ENCODE measurements at regions not wholly inside any gene's neighbourhood (a gene's known extent, or its start where the extent isn't known, plus 50 kb on each side); places are given as distances from the start of the nearest gene placed in this dataset.

DNA sequence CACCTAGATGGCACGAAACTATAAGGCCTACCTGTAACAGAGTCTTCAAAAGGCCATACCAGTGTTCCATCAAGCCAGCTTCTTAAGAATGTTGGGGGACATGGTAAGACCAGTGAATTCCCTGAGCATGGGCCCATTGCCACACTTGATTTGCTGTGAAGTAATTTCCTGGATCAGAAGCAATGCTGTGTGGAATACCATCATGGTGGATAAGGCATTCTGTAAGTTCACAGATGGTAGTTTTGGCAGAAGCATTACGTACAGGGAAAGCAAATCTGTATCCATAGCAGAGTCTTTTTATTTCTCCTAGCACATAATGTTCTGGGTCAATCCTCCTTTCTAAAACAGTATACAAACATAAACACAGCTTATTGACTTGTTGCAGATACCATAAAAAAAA, 89.1 kb upstream of the MAST4 start:
- Histone ChIP-seq H3K4me1 (ENCODE audit: control insufficient read depth, insufficient read depth, low read length) (no peaks in the 10 kb centered on the region), H3K27ac (ENCODE audit: extremely low read depth, low read depth, low read length) (no peak overlapping the region), H3K4me3 (ENCODE audit: low read depth, low read length) (no peak overlapping the region), H3K36me3 (ENCODE audit: control insufficient read depth in 2 of 2, insufficient read depth in 1 of 2, low read length in 2 of 2) (no peaks in the 10 kb centered on the region), H3K9me3 (ENCODE audit: control insufficient read depth, insufficient read depth, low read depth, low read length) (no peaks in the 10 kb centered on the region)
- ChIA-PET CTCF (interaction anchor here (0.6 to 0.8 kb wide), 2 partner anchors 200 to 206 kb away, joined by 3 read pairs; no protein-coding TSS in a partner anchor), POLR2A (no interaction called here)
- TF ChIP-seq, protein P1, sequence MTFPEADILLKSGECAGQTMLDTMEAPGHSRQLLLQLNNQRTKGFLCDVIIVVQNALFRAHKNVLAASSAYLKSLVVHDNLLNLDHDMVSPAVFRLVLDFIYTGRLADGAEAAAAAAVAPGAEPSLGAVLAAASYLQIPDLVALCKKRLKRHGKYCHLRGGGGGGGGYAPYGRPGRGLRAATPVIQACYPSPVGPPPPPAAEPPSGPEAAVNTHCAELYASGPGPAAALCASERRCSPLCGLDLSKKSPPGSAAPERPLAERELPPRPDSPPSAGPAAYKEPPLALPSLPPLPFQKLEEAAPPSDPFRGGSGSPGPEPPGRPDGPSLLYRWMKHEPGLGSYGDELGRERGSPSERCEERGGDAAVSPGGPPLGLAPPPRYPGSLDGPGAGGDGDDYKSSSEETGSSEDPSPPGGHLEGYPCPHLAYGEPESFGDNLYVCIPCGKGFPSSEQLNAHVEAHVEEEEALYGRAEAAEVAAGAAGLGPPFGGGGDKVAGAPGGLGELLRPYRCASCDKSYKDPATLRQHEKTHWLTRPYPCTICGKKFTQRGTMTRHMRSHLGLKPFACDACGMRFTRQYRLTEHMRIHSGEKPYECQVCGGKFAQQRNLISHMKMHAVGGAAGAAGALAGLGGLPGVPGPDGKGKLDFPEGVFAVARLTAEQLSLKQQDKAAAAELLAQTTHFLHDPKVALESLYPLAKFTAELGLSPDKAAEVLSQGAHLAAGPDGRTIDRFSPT (tag by site-specific recombination; IDR thresholded peaks at IDR 0.05): no peak
- no peak for TF ChIP-seq ZNF121 (tag by site-specific recombination; IDR thresholded peaks at IDR 0.05)
- no peak for TF ChIP-seq ZNF248 (tag by site-specific recombination; IDR thresholded peaks at IDR 0.05)
- no peak for TF ChIP-seq TRIM28 (IDR thresholded peaks at IDR 0.05; ENCODE audit: borderline replicate concordance, low read length)
- TF ChIP-seq, protein P2, sequence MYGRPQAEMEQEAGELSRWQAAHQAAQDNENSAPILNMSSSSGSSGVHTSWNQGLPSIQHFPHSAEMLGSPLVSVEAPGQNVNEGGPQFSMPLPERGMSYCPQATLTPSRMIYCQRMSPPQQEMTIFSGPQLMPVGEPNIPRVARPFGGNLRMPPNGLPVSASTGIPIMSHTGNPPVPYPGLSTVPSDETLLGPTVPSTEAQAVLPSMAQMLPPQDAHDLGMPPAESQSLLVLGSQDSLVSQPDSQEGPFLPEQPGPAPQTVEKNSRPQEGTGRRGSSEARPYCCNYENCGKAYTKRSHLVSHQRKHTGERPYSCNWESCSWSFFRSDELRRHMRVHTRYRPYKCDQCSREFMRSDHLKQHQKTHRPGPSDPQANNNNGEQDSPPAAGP (tag by site-specific recombination; IDR thresholded peaks at IDR 0.05): no peak
- TF ChIP-seq ZNF747 (tag by site-specific recombination; IDR thresholded peaks at IDR 0.05): no peak
- TF ChIP-seq, protein P3, sequence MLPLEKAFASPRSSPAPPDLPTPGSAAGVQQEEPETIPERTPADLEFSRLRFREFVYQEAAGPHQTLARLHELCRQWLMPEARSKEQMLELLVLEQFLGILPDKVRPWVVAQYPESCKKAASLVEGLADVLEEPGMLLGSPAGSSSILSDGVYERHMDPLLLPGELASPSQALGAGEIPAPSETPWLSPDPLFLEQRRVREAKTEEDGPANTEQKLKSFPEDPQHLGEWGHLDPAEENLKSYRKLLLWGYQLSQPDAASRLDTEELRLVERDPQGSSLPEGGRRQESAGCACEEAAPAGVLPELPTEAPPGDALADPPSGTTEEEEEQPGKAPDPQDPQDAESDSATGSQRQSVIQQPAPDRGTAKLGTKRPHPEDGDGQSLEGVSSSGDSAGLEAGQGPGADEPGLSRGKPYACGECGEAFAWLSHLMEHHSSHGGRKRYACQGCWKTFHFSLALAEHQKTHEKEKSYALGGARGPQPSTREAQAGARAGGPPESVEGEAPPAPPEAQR (tag by site-specific recombination; IDR thresholded peaks at IDR 0.05): no peak
- TF ChIP-seq, protein P4, sequence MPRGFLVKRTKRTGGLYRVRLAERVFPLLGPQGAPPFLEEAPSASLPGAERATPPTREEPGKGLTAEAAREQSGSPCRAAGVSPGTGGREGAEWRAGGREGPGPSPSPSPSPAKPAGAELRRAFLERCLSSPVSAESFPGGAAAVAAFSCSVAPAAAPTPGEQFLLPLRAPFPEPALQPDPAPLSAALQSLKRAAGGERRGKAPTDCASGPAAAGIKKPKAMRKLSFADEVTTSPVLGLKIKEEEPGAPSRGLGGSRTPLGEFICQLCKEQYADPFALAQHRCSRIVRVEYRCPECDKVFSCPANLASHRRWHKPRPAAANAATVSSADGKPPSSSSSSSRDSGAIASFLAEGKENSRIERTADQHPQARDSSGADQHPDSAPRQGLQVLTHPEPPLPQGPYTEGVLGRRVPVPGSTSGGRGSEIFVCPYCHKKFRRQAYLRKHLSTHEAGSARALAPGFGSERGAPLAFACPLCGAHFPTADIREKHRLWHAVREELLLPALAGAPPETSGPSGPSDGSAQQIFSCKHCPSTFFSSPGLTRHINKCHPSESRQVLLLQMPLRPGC (tag by site-specific recombination; IDR thresholded peaks at IDR 0.05): no peak
- TF ChIP-seq, protein P5, sequence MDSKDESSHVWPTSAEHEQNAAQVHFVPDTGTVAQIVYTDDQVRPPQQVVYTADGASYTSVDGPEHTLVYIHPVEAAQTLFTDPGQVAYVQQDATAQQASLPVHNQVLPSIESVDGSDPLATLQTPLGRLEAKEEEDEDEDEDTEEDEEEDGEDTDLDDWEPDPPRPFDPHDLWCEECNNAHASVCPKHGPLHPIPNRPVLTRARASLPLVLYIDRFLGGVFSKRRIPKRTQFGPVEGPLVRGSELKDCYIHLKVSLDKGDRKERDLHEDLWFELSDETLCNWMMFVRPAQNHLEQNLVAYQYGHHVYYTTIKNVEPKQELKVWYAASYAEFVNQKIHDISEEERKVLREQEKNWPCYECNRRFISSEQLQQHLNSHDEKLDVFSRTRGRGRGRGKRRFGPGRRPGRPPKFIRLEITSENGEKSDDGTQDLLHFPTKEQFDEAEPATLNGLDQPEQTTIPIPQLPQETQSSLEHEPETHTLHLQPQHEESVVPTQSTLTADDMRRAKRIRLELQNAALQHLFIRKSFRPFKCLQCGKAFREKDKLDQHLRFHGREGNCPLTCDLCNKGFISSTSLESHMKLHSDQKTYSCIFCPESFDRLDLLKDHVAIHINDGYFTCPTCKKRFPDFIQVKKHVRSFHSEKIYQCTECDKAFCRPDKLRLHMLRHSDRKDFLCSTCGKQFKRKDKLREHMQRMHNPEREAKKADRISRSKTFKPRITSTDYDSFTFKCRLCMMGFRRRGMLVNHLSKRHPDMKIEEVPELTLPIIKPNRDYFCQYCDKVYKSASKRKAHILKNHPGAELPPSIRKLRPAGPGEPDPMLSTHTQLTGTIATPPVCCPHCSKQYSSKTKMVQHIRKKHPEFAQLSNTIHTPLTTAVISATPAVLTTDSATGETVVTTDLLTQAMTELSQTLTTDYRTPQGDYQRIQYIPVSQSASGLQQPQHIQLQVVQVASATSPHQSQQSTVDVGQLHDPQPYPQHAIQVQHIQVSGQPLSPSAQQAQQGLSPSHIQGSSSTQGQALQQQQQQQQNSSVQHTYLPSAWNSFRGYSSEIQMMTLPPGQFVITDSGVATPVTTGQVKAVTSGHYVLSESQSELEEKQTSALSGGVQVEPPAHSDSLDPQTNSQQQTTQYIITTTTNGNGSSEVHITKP (tag by site-specific recombination; IDR thresholded peaks at IDR 0.05): no peak
- no peak for TF ChIP-seq ZEB2 (tag by site-specific recombination; IDR thresholded peaks at IDR 0.05)
- no peak for TF ChIP-seq ZBTB7A (tag by site-specific recombination; IDR thresholded peaks at IDR 0.05; ENCODE audit: low read depth)
- TF ChIP-seq KLF10 (tag by site-specific recombination; IDR thresholded peaks at IDR 0.05): no peak

DNA sequence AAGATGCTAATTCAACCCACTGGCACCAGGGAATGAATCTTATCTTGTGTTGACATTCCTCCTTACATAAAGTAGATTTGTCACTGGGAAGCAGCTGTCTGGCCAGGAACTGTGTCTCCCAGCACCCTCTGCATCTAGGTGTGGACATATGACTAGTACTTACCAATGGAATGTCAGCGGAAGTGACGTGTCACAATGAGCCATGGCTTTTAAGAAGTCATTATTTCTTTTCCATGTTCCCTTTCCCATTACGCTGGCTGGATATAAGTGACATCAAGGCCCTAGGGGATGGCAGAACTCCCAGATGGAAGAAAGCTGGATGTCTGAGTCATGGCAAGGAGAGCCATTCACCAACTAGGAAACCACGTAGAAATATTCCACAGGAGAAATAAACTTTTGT, 84.7 kb upstream of the MAST4 start:
- POLR2A ChIA-PET: no interaction called here
- Histone ChIP-seq H3K9me3 (ENCODE audit: control insufficient read depth, insufficient read depth, low read depth, low read length) (no peaks in the 10 kb centered on the region), H3K4me1 (ENCODE audit: control insufficient read depth, insufficient read depth, low read length) (no peaks in the 10 kb centered on the region), H3K36me3 (ENCODE audit: control insufficient read depth in 2 of 2, insufficient read depth in 1 of 2, low read length in 2 of 2) (no peaks in the 10 kb centered on the region), H3K4me3 (ENCODE audit: low read depth, low read length) (no peak overlapping the region), H3K27ac (ENCODE audit: extremely low read depth, low read depth, low read length) (no peak overlapping the region)
- TF ChIP-seq, protein P6, sequence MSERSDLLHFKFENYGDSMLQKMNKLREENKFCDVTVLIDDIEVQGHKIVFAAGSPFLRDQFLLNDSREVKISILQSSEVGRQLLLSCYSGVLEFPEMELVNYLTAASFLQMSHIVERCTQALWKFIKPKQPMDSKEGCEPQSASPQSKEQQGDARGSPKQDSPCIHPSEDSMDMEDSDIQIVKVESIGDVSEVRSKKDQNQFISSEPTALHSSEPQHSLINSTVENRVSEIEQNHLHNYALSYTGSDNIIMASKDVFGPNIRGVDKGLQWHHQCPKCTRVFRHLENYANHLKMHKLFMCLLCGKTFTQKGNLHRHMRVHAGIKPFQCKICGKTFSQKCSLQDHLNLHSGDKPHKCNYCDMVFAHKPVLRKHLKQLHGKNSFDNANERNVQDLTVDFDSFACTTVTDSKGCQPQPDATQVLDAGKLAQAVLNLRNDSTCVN (tag by site-specific recombination; optimal IDR thresholded peaks at IDR 0.05): no peak
- no peak for TF ChIP-seq SP2 (tag by site-specific recombination; IDR thresholded peaks at IDR 0.05)
- TF ChIP-seq KLF8 (tag by site-specific recombination; IDR thresholded peaks at IDR 0.05): no peak
- TF ChIP-seq, protein P7, sequence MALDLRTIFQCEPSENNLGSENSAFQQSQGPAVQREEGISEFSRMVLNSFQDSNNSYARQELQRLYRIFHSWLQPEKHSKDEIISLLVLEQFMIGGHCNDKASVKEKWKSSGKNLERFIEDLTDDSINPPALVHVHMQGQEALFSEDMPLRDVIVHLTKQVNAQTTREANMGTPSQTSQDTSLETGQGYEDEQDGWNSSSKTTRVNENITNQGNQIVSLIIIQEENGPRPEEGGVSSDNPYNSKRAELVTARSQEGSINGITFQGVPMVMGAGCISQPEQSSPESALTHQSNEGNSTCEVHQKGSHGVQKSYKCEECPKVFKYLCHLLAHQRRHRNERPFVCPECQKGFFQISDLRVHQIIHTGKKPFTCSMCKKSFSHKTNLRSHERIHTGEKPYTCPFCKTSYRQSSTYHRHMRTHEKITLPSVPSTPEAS (tag by site-specific recombination; IDR thresholded peaks at IDR 0.05): no peak
- no peak for TF ChIP-seq ZNF585B (tag by site-specific recombination; IDR thresholded peaks at IDR 0.05)
- CTCF ChIA-PET: interaction anchor here (0.7 kb wide), 1 partner anchor 303 kb away, joined by 3 read pairs; no protein-coding TSS in a partner anchor
